ENCODE measurements at regions not wholly inside any gene's neighbourhood (a gene's known extent, or its start where the extent isn't known, plus 50 kb on each side); places are given as distances from the start of the nearest gene placed in this dataset.
"Not testable (repeated sequence)": the region's sequence is repeated elsewhere in the genome, so short reads cannot be mapped to it uniquely, and the experiment has no call there.

GRCh38 chr6:93183531-93183972 lies 235.8 kb downstream of the EPHA7 start:
- H3K27me3 ChIP-seq, result no peaks in the 10 kb centered on the region

GRCh38 chr6:93182938-93183479 lies 236.3 kb downstream of the EPHA7 start:
- Histone ChIP-seq H3K27me3 (no peaks in the 10 kb centered on the region), H3K4me3 (no peak overlapping the region), H3K4me1 (no peaks in the 10 kb centered on the region), H3K36me3 (no peaks in the 10 kb centered on the region), H3K9me3 (no peaks in the 10 kb centered on the region), H3K27ac (no peak overlapping the region)
- TF ChIP-seq CTCF (IDR thresholded peaks at IDR 0.05), result no peak
- ATAC-seq (no peak), DNase-seq (no peak)
- intact Hi-C loops (cut with DNase I), result no loop called here

More at GRCh38 chr6:93183531-93183972, 235.8 kb downstream of the EPHA7 start:
- intact Hi-C loops (cut with DNase I), result no loop called here
- H3K9me3 ChIP-seq, result no peaks in the 10 kb centered on the region
- no peak for ATAC-seq
- no peak for TF ChIP-seq CTCF (IDR thresholded peaks at IDR 0.05)
- H3K36me3 ChIP-seq, result no peaks in the 10 kb centered on the region
- no peak overlapping the region for H3K4me3 ChIP-seq
- H3K4me1 ChIP-seq, result no peaks in the 10 kb centered on the region
- H3K27ac ChIP-seq, result no peak overlapping the region
- no peak for DNase-seq

- no peak overlapping the region for H3K4me3 ChIP-seq
- H3K27ac ChIP-seq, result no peak overlapping the region
- intact Hi-C loops (cut with DNase I), result no loop called here
- H3K9me3 ChIP-seq, result no peaks in the 10 kb centered on the region
- DNase-seq, result no peak
- no peak for ATAC-seq
- H3K27me3 ChIP-seq, result no peaks in the 10 kb centered on the region
- H3K36me3 ChIP-seq, result no peaks in the 10 kb centered on the region
- no peaks in the 10 kb centered on the region for H3K4me1 ChIP-seq
- no peak for TF ChIP-seq CTCF (IDR thresholded peaks at IDR 0.05)
These were observed 241.4 kb downstream of the EPHA7 start for GRCh38 chr6:93177918-93178317.

GRCh38 chr6:93177438-93177837 lies 241.9 kb downstream of the EPHA7 start:
- Histone ChIP-seq H3K36me3 (no peaks in the 10 kb centered on the region), H3K27ac (no peak overlapping the region), H3K4me3 (no peak overlapping the region), H3K9me3 (no peaks in the 10 kb centered on the region), H3K27me3 (no peaks in the 10 kb centered on the region), H3K4me1 (no peaks in the 10 kb centered on the region)
- intact Hi-C loops (cut with DNase I), result no loop called here
- TF ChIP-seq CTCF (IDR thresholded peaks at IDR 0.05), result no peak
- DNase-seq (no peak), ATAC-seq (no peak)

GRCh38 chr6:93176070-93176469 lies 243.3 kb downstream of the EPHA7 start:
- Histone ChIP-seq H3K9me3 (no peaks in the 10 kb centered on the region), H3K4me3 (no peak overlapping the region), H3K36me3 (no peaks in the 10 kb centered on the region), H3K27me3 (no peaks in the 10 kb centered on the region), H3K4me1 (no peaks in the 10 kb centered on the region), H3K27ac (no peak overlapping the region)
- no peak for TF ChIP-seq CTCF (IDR thresholded peaks at IDR 0.05)
- ATAC-seq (no peak), DNase-seq (no peak)
- intact Hi-C loops (cut with DNase I), result no loop called here

- H3K36me3 ChIP-seq; H3K27ac ChIP-seq; H3K9me3 ChIP-seq; DNase-seq; H3K4me3 ChIP-seq; H3K27me3 ChIP-seq; H3K4me1 ChIP-seq; intact Hi-C loops (cut with DNase I); ATAC-seq: not testable (repeated sequence)
These were observed 245.8 kb downstream of the EPHA7 start for GRCh38 chr6:93173573-93173972.

Data from upper lobe of right lung (tissue), 1 donor.